ENCODE measurements at regions not wholly inside any gene's neighbourhood (a gene's known extent, or its start where the extent isn't known, plus 50 kb on each side); places are given as distances from the start of the nearest gene placed in this dataset.

DNA sequence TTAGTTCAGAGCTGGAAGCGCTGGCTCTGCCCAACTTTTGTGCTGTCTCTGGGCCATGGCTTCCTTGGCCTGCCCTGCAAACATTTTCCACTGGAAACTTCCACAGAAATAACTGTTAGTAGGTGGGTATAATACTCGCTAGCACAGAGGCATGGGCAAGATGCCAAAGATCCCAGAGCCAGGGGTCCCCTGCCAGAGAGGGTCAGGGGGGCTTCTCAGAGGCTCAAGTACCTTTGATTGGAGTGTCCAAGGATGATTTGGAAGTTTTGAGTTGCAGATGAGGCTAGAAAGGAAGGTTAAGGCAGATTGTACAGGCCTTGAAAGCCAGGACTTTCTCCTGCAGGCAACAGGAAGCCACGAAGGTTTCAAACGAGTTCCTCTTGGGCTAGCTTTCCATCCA, 187.6 kb downstream of the DICER1 start:
- no peak overlapping the region for H3K27ac Mint-ChIP-seq
- no peak overlapping the region for H3K4me3 ChIP-seq
- H3K4me1 ChIP-seq (ENCODE audit: insufficient read depth) = no peaks in the 10 kb centered on the region
- no peak overlapping the region for H2AFZ ChIP-seq
- no peak for DNase-seq (ENCODE audit: low spot score)
- no peaks in the 10 kb centered on the region for H3K4me1 Mint-ChIP-seq
- no peak overlapping the region for H3K4me3 Mint-ChIP-seq
- H3K9me3 Mint-ChIP-seq = peaks cover 2% of the 10 kb centered on the region; the same call in 1 of the 3 replicates
- ATAC-seq = no peak
- H3K36me3 ChIP-seq (ENCODE audit: insufficient read depth) = no peaks in the 10 kb centered on the region
- 0 out of 2 replicates have a peak, but pooled peaks cover 4% of the 10 kb centered on the region for H3K9me2 ChIP-seq (ENCODE audit: insufficient read depth)
- H3K79me2 ChIP-seq (replicated peaks; ENCODE audit: insufficient read depth) = no peaks in the 10 kb centered on the region
- H3K27me3 Mint-ChIP-seq (ENCODE audit: insufficient read depth, low read depth, poor library complexity) = no peaks in the 10 kb centered on the region
- H3F3A ChIP-seq (replicated peaks; ENCODE audit: low read depth) = no peaks in the 10 kb centered on the region
- TF ChIP-seq, protein P1, sequence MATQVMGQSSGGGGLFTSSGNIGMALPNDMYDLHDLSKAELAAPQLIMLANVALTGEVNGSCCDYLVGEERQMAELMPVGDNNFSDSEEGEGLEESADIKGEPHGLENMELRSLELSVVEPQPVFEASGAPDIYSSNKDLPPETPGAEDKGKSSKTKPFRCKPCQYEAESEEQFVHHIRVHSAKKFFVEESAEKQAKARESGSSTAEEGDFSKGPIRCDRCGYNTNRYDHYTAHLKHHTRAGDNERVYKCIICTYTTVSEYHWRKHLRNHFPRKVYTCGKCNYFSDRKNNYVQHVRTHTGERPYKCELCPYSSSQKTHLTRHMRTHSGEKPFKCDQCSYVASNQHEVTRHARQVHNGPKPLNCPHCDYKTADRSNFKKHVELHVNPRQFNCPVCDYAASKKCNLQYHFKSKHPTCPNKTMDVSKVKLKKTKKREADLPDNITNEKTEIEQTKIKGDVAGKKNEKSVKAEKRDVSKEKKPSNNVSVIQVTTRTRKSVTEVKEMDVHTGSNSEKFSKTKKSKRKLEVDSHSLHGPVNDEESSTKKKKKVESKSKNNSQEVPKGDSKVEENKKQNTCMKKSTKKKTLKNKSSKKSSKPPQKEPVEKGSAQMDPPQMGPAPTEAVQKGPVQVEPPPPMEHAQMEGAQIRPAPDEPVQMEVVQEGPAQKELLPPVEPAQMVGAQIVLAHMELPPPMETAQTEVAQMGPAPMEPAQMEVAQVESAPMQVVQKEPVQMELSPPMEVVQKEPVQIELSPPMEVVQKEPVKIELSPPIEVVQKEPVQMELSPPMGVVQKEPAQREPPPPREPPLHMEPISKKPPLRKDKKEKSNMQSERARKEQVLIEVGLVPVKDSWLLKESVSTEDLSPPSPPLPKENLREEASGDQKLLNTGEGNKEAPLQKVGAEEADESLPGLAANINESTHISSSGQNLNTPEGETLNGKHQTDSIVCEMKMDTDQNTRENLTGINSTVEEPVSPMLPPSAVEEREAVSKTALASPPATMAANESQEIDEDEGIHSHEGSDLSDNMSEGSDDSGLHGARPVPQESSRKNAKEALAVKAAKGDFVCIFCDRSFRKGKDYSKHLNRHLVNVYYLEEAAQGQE (IDR thresholded peaks at IDR 0.05; ENCODE audit: unreplicated experiment) = no peak
- TF ChIP-seq, protein P2, sequence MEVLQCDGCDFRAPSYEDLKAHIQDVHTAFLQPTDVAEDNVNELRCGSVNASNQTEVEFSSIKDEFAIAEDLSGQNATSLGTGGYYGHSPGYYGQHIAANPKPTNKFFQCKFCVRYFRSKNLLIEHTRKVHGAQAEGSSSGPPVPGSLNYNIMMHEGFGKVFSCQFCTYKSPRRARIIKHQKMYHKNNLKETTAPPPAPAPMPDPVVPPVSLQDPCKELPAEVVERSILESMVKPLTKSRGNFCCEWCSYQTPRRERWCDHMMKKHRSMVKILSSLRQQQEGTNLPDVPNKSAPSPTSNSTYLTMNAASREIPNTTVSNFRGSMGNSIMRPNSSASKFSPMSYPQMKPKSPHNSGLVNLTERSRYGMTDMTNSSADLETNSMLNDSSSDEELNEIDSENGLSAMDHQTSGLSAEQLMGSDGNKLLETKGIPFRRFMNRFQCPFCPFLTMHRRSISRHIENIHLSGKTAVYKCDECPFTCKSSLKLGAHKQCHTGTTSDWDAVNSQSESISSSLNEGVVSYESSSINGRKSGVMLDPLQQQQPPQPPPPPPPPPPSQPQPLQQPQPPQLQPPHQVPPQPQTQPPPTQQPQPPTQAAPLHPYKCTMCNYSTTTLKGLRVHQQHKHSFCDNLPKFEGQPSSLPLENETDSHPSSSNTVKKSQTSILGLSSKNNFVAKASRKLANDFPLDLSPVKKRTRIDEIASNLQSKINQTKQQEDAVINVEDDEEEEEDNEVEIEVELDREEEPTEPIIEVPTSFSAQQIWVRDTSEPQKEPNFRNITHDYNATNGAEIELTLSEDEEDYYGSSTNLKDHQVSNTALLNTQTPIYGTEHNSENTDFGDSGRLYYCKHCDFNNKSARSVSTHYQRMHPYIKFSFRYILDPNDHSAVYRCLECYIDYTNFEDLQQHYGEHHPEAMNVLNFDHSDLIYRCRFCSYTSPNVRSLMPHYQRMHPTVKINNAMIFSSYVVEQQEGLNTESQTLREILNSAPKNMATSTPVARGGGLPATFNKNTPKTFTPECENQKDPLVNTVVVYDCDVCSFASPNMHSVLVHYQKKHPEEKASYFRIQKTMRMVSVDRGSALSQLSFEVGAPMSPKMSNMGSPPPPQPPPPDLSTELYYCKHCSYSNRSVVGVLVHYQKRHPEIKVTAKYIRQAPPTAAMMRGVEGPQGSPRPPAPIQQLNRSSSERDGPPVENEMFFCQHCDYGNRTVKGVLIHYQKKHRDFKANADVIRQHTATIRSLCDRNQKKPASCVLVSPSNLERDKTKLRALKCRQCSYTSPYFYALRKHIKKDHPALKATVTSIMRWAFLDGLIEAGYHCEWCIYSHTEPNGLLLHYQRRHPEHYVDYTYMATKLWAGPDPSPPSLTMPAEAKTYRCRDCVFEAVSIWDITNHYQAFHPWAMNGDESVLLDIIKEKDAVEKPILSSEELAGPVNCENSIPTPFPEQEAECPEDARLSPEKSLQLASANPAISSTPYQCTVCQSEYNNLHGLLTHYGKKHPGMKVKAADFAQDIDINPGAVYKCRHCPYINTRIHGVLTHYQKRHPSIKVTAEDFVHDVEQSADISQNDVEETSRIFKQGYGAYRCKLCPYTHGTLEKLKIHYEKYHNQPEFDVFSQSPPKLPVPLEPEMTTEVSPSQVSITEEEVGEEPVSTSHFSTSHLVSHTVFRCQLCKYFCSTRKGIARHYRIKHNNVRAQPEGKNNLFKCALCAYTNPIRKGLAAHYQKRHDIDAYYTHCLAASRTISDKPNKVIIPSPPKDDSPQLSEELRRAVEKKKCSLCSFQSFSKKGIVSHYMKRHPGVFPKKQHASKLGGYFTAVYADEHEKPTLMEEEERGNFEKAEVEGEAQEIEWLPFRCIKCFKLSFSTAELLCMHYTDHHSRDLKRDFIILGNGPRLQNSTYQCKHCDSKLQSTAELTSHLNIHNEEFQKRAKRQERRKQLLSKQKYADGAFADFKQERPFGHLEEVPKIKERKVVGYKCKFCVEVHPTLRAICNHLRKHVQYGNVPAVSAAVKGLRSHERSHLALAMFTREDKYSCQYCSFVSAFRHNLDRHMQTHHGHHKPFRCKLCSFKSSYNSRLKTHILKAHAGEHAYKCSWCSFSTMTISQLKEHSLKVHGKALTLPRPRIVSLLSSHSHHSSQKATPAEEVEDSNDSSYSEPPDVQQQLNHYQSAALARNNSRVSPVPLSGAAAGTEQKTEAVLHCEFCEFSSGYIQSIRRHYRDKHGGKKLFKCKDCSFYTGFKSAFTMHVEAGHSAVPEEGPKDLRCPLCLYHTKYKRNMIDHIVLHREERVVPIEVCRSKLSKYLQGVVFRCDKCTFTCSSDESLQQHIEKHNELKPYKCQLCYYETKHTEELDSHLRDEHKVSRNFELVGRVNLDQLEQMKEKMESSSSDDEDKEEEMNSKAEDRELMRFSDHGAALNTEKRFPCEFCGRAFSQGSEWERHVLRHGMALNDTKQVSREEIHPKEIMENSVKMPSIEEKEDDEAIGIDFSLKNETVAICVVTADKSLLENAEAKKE (CRISPR knock-in tag; IDR thresholded peaks at IDR 0.05) = no peak
- TF ChIP-seq, protein P3, sequence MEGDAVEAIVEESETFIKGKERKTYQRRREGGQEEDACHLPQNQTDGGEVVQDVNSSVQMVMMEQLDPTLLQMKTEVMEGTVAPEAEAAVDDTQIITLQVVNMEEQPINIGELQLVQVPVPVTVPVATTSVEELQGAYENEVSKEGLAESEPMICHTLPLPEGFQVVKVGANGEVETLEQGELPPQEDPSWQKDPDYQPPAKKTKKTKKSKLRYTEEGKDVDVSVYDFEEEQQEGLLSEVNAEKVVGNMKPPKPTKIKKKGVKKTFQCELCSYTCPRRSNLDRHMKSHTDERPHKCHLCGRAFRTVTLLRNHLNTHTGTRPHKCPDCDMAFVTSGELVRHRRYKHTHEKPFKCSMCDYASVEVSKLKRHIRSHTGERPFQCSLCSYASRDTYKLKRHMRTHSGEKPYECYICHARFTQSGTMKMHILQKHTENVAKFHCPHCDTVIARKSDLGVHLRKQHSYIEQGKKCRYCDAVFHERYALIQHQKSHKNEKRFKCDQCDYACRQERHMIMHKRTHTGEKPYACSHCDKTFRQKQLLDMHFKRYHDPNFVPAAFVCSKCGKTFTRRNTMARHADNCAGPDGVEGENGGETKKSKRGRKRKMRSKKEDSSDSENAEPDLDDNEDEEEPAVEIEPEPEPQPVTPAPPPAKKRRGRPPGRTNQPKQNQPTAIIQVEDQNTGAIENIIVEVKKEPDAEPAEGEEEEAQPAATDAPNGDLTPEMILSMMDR (conservative IDR thresholded peaks at IDR 0.05; ENCODE audit: low read depth in 2 of 2) = no peak
- TF ChIP-seq ZNF114 (CRISPR knock-in tag; IDR thresholded peaks at IDR 0.05) (no peak), EZH2 (IDR thresholded peaks at IDR 0.05; ENCODE audit: low read depth, unreplicated experiment) (no peak), ZNF331 (CRISPR knock-in tag; IDR thresholded peaks at IDR 0.05; ENCODE audit: low read depth) (no peak), POLR2AphosphoS5 (IDR thresholded peaks at IDR 0.05; ENCODE audit: low read depth) (no peak), EZH2phosphoT487 (IDR thresholded peaks at IDR 0.05; ENCODE audit: unreplicated experiment) (no peak)
- no peaks in the 10 kb centered on the region for H3K36me3 Mint-ChIP-seq (ENCODE audit: low read depth)
- H3K27ac ChIP-seq (ENCODE audit: low read depth) = no peak overlapping the region
- H3K27me3 ChIP-seq (ENCODE audit: insufficient read depth) = no peaks in the 10 kb centered on the region
- H3K4me2 ChIP-seq = no peak overlapping the region
- 0 out of 2 replicates have a peak, but pooled peaks cover 4% of the 10 kb centered on the region for H4K20me1 ChIP-seq (replicated peaks; ENCODE audit: insufficient read depth)
